ENCODE measurements at regions not wholly inside any gene's neighbourhood (a gene's known extent, or its start where the extent isn't known, plus 50 kb on each side); places are given as distances from the start of the nearest gene placed in this dataset.

GRCh38 chr11:97814325-97814959 lies 1206.3 kb upstream of the CNTN5 start:
- DNase-seq, result no peak

GRCh38 chr11:97815667-97816066 lies 1205.1 kb upstream of the CNTN5 start:
- no peak for DNase-seq

DNA sequence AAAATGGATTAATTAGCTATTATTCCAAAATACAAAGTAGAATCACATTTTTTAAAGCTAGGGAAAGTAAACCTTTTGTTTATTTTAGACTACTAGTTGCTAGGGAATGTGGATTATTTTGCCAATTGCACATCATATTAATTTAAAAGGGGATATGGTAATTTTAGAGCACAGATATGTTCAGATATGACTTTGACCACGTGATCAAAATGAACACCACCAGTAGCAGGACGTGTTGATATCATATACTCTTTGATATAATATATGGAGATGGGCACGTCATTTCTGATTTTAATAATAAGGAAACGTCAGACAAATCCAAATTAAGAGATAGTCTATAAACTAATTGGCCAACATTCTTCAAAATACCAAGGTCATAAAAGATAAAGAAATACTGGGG lies 1188.3 kb upstream of the CNTN5 start:
- DNase-seq, result no peak

DNA sequence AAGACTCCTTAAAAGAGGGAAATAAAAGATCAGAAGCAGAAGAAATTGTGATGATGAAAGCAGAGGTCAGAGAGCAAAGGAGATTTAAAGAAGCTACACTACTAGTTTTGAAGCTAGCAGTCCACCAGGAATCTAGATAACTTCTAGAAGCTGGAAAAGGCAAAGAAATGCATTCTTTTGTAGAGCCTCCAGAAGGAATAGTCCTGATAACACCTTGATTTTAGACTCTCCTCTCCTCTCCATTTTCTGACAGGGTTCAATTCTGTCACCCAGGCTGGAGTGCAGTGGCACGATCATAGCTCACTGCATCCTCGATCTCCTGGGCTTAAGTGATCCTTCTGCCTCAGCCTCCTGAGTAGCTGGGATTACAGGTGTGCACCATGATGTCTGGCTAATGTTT lies 1187.3 kb upstream of the CNTN5 start:
- DNase-seq, result no peak

DNA sequence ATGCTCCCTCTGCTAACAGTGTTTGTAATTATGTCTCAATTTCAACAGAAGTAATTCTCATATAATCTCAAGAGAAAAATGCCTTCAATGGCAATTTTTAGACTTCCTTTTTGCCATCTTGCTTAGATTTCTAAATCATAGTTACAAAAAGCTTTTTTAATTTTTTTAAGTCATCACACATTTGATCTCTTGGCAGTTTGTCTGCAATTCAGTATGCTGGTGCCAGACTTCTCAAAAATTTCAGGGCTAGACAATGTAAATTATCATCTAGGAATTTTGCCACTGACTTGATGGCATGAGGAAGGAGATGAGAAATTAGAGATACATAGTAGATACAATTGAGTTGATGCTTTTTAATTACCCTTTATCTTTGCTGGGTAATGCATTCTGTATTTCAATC lies 1176.7 kb upstream of the CNTN5 start:
- no peak for DNase-seq

DNA sequence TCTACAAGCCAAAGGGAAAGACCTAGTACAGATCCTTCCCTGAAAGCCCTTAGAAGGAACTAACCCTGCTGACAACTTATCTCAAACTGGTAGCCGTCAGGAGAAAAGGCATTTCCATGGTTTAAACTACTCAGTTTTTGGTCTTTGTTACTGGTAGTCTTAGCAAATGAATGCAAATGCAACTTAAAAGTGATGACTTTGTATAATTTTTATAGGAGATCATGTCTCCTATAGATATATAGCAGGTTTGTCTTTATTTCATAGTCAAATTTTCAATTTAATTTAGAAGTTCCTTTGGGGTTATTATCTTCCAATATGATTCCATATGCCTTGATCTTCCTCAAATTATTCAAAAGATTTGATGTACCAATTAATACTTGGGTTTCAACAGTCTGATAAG lies 1173.0 kb upstream of the CNTN5 start:
- no peak for DNase-seq

- DNase-seq, result no peak
Observed at GRCh38 chr11:97850701-97851100, 1170.0 kb upstream of the CNTN5 start.

DNA sequence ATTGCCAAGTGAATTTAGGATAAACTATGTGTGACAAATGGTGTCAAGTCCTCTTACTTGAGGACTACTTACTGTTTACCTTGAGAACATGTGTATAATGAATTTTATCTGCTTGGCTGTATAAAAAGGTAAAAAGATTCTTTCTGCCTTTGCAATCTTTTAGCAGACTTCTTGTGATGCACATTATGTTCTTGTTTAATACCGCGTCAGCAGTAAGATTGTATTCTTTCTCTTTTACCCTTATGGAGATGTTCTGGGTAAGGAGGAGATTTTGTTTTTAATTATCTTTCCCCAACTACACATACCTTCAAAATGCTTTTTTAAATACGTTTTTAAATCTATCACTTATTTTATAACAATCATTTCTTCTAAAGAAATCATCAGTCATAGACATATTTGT lies 1166.4 kb upstream of the CNTN5 start:
- DNase-seq, result no peak

- DNase-seq, result no peak
Observed at GRCh38 chr11:97854877-97855276, 1165.9 kb upstream of the CNTN5 start.

DNA sequence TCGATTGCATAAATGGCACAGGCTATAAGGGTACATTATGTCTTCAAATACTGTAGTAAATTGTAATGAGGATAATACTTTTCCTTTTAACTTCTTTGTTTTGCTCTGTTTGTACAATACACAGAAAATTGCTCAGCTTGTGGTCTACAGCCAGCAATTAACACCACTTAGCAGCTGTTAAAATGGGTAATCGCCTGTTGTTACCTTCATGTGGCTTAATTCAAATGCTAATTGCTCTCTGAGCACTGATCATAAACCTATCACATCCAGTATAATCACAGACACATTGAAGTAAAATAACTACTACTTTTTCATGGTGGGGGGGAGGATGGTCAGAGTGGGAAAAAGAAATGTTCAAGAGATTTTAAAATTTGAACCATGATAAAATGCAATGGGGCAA lies 1164.1 kb upstream of the CNTN5 start:
- DNase-seq, result no peak

DNA sequence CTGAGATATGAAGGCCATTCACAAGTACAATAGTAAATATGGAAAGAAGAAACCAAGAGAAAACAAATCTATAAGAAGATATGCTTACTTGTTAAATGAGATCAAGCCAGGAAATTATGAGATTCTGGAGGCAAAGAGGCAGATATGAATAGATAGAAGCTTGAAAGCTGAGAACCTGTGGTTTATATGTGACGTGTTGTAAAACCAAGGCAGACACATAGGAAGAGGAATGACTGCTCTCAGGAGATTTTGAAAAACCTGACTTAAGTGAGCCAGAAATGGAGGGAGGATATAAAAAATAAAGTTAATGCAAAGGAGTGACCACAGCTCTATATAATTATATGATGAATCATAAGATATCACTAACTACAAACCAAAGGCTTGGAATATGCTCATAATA lies 1160.5 kb upstream of the CNTN5 start:
- no peak for DNase-seq

DNA sequence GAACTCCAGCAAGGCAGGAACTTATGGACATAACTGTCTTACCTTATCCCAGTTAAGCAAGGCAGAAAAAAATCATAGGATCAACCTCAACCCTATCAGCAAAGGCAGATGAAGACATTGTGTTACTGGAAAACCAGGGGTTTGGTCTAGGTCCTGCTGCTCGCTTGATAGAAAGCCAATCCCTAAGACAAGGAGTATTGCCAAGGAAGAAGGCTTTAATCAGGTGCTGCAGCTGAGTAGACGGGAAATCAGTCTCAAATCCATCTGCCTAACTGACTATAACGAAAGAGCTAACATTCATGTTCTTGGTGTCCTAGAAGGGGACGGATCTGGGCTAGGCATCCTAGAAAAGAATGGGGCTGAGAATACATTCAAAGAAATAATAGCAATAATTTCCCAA lies 1158.7 kb upstream of the CNTN5 start:
- no peak for DNase-seq

GRCh38 chr11:97865424-97866012 lies 1155.2 kb upstream of the CNTN5 start:
- no peak for DNase-seq

GRCh38 chr11:97871816-97872215 lies 1148.9 kb upstream of the CNTN5 start:
- DNase-seq, result no peak

DNA sequence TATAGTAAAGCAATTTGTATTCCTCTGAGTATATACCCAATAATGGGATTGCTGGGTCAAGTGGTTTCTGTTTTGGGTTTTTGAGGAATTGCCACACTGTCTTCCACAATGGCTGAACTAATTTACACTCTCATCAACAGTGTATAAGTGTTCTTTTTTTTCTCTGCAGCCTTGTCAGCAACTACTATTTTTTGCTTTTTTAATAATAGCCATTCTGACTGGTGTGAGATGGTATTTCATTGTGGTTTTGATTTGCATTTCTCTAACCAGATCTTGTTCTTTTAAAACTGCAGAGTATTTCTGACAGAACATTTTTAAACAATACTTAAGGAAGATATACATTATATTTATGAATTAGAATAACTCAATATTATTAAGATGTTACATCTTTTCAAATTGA lies 1140.5 kb upstream of the CNTN5 start:
- no peak for DNase-seq

DNA sequence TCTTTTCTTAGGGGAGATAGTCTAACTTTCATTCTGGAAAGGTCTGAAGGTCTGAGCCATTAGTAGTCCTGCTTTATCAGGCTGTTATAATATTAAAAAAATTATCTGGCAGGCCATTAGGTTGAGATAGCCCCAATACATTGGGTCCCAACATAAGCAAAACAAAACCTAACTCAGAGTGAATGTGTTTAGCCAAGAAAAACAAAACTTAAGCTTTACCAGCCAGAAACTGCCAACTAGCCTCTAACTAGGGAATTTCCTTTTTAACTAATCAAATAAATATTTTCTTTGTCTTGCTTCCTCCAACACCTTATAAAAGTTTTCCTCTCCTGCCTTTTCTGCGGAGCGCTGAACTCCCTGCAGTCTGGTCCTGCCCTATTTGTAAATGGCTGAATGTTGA lies 1137.7 kb upstream of the CNTN5 start:
- no peak for DNase-seq

DNA sequence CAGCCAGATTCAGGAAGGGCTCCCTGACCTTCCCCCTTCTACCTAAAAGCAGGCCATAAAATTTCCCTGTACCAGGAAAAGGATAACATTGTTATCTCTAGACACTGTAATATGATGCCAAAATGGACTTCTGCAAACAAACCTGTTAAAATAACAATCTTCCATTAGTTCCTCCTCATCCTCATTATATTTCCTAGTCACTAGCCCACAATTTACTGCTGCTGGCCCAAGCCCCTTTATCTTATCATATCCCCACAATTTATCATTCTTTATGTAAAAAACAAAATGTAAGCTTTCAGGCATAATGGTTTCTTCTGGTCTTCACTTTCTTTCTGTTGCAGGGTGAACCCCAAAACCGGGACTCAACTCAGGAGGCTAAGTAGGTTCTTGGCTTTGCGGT lies 1132.1 kb upstream of the CNTN5 start:
- no peak for DNase-seq

DNA sequence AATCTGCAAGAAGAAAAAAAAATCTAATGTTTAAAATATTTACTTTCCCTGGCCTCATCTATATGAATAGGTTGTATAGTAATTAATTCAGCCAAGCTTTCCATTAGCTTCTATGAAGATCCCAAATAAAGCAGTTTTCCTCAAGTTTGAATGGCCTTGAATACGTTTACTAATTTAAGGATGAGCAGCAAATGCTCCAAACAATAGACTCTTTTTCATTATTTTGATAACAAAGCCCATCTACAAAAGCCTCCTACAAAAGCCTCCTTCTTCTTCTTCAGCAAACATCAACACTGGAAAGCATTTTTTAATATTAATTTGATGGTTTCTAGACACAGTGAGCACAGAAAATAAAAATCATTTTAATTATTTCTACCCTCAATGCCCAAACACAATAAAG lies 1130.3 kb upstream of the CNTN5 start:
- DNase-seq, result no peak

DNA sequence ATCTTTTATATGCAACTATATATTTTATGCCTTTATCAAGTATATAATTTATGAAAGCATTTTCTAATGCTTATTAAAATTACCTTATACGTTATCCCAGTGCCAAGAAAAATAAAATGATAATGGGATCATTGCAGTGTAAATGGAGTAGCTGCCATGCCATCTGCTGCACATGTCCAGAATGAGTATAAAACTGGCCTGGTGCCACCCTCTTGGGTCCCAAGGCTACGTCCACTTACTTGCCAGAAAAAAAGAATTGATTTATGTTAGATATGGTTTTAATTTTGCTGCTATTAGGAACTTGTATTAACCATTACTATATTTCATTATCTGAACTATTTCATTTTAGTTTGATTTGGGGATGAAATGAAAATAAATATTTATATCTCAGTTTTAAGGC lies 1127.1 kb upstream of the CNTN5 start:
- no peak for DNase-seq

DNA sequence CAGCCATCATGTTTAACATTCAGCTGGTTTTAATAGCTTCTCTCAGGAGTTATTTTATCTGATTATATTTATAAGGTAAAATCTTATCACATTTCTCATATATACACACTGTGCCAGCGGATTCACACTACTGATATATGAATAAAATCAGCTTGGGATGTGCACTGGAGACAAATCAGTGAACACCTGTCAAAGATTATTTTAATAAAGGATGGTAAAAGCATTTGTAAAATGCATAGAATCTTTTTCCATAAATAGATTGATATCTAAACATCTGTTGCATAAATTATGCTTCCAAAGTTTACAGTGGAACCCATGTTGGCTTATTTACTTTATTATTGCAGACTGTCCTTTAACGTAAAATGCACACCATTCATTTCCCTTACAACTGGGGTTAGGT lies 1125.8 kb upstream of the CNTN5 start:
- no peak for DNase-seq

- no peak for DNase-seq
Observed at GRCh38 chr11:97895572-97895971, 1125.2 kb upstream of the CNTN5 start.

DNA sequence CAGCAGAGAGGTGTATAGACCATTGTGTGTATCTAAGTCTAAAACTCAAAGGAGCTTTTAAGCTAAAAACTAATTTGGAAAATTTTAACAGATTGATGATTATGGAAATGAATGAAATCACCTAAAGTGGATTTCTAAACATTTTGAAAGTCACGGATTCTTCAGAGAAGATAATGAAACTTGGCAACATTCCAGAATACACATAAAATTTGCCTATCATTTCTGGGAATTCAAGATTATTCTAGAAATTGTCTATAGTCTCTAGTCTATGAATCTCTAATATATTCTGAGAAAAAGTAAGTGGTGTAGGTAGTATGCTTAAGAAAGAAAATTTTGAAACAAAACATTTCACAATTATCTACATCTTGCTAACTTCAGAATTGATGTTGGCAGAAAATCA lies 1117.9 kb upstream of the CNTN5 start:
- DNase-seq, result no peak

- DNase-seq, result no peak
Observed at GRCh38 chr11:97905101-97905500, 1115.6 kb upstream of the CNTN5 start.

DNA sequence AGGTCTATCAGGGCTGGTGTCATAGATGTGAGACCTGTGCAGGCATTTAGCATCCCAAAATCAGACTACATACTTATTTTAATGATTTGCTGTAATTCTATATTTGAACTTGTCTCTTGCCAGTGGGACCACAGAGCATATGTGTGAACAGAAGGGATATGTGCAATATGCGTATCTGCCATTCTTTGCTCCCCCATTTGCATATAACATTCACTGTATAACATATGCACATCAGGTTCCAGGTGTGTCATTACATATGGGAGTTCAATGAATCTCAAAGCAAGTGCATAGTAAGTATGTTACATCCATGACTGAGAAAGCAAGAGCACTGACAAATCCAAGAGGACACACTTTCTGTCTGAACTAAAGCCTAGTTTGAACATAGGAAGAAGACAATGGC lies 1115.1 kb upstream of the CNTN5 start:
- no peak for DNase-seq

DNA sequence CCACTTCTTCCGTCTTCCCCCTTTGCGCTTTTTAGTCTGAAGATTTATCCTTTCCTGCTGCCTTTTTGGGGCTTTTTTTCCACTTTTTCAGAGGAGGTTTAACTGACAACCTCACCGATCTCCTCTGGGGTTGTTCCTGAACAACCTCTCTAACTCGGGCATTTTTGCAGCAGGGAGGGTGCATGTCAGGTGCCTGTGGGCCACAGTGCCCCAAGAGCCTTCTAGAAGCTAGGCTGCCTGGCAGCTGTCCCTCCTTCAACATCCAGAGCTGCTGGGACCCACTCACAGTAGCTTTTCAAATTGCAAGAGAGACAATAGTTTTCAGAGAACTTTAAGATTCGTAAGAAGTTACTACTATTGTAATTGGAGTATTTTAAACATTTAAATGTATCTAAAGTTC lies 1112.4 kb upstream of the CNTN5 start:
- DNase-seq, result no peak
